T-cell (primary cell): ENCODE measurements at regions not wholly inside any gene's neighbourhood (a gene's known extent, or its start where the extent isn't known, plus 50 kb on each side); places are given as distances from the start of the nearest gene placed in this dataset.

Experiments
- ATAC-seq, 4 experiments: fragments of 200-7000 bp in 3 of 4; fragments of 150-1000 bp in 1 of 4; cut with Tn5 transposase; replicated peaks in 1 of 4; 1 replicate in 3 of 4; 2 replicates in 1 of 4; pipeline ENCODE4 v1.10.0; 2021; ENCODE audit warnings: moderate library complexity in 3 of 4, mild to moderate bottlenecking in 2 of 4, moderate number of reproducible peaks in 1 of 4
- CTCF ChIA-PET, 2 donors: fragments of 300-600 bp; sonication (Branson Sonifier 250); formaldehyde crosslinking; loops; one replicate each; lab custom pipeline; 2022; ENCODE audit warnings: antibody characterized with exemption in 2 of 2; lab: Charles Lee
- POLR2A ChIA-PET, 2 donors: fragments of 300-600 bp; sonication (Branson Sonifier 250); formaldehyde crosslinking; loops; one replicate each; lab custom pipeline; 2022; ENCODE audit warnings: antibody characterized with exemption in 2 of 2; lab: Charles Lee
- DNase-seq, 35 experiments: peaks; one replicate each; pipeline versions ENCODE4 v3.0.0 to v3.0.0-alpha.2; 2013 to 2023
- H3K27ac ChIP-seq: one replicate; pipeline ENCODE4 v1.5.1; 2013; ENCODE audit warnings: low read length
- H3K27me3 ChIP-seq, 2 experiments: replicated peaks in 1 of 2; 1 replicate in 1 of 2; 2 replicates in 1 of 2; pipeline versions ENCODE4 v1.6.1 to v1.7.0; 2013; ENCODE audit warnings: low read length in 1 of 2, mixed read lengths in 1 of 2; ENCODE audit not compliant: control insufficient read depth in 2 of 2, insufficient read depth in 2 of 2; ENCODE audit errors: extremely low read depth in 1 of 2
- H3K36me3 ChIP-seq, 2 donors: 1 replicate in 1 of 2; 2 replicates in 1 of 2; pipeline versions ENCODE4 v1.6.1 to v1.7.0; 2013; ENCODE audit warnings: low read length in 1 of 2; ENCODE audit not compliant: control insufficient read depth in 2 of 2, insufficient read depth in 1 of 2; ENCODE audit errors: extremely low read depth in 1 of 2
- H3K4me1 ChIP-seq, 2 experiments: 1 replicate in 1 of 2; 2 replicates in 1 of 2; pipeline versions ENCODE4 v1.6.1 to v1.7.0; 2013; ENCODE audit warnings: low read length in 2 of 2, mixed read lengths in 1 of 2; ENCODE audit not compliant: insufficient read depth in 2 of 2, control insufficient read depth in 1 of 2; ENCODE audit errors: extremely low read depth in 1 of 2
- H3K4me3 ChIP-seq, 2 donors: 1 replicate in 1 of 2; 2 replicates in 1 of 2; pipeline versions ENCODE4 v1.5.1 to v1.7.0; 2013; ENCODE audit warnings: mild to moderate bottlenecking in 2 of 2, low read length in 1 of 2, moderate library complexity in 1 of 2; ENCODE audit not compliant: control insufficient read depth in 1 of 2; ENCODE audit errors: extremely low read depth in 1 of 2
- H3K9me3 ChIP-seq: 2 replicates; pipeline ENCODE4 v1.7.0; 2013
- H3K27ac Mint-ChIP-seq, 2 donors: one replicate each; pipeline ENCODE4 v1.8.0; 2020 to 2021; ENCODE audit warnings: mild to moderate bottlenecking in 2 of 2, mixed read lengths in 2 of 2
- H3K27me3 Mint-ChIP-seq, 2 donors: one replicate each; pipeline ENCODE4 v1.8.0; 2021 to 2022; ENCODE audit warnings: mixed read lengths in 2 of 2
- H3K36me3 Mint-ChIP-seq: one replicate; pipeline ENCODE4 v1.8.0; 2021; ENCODE audit warnings: mixed read lengths
- H3K4me1 Mint-ChIP-seq, 3 donors: one replicate each; pipeline ENCODE4 v1.8.0; 2020 to 2022; ENCODE audit warnings: mixed read lengths in 3 of 3, mild to moderate bottlenecking in 1 of 3
- H3K4me3 Mint-ChIP-seq, 3 donors: one replicate each; pipeline ENCODE4 v1.8.0; 2020 to 2022; ENCODE audit warnings: mild to moderate bottlenecking in 3 of 3, mixed read lengths in 3 of 3, moderate library complexity in 3 of 3
- H3K9me3 Mint-ChIP-seq, 3 donors: one replicate each; pipeline ENCODE4 v1.8.0; 2020 to 2022; ENCODE audit warnings: mixed read lengths in 3 of 3
- WGBS: methylation state at CpG from one replicate; pipeline ENCODE4 v1.1.5; 2013; ENCODE audit warnings: missing lambda C conversion rate; ENCODE audit not compliant: insufficient coverage; 5-methylcytosine and 5-hydroxymethylcytosine counted together

DNA sequence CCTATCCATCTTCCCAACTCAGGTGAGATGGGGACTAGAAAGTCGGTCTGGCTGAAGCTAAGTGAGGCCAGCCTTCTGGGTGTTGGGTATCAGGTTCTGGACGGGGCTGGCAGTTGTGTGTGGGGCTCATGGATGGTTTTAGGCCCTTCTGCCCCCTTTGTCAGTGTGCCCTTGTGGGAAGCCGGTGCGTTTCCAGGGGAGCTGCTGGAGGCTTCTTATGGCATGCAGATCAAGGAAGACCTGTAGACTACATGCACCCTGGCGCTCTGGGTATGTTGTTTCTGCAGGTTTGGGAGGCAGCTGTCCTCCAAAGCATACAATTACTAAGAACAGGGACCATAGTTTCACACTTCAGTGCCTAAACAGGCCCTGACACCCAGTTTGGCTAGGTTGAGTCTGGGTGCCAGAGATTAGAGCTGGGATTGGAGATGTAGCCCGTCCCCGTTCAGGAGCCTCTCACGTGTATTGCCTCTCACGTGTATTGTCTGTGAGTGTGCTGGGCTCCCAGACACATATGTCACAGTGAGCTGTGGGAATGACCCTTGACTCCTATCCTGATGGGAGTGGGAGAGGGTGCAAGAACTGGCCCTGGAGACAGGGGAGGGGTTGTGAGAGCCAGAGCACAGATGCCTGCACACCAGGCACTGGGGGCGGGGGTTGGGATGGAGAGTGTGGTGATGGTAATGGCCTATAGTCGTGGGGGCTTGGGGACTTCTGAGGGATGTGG is 84.4 kb downstream of the SLC25A47 start:
- no peak overlapping the region for H3K4me3 Mint-ChIP-seq
- WGBS, result 93% methylated on average over 5 of the region's 11 CpGs

DNA sequence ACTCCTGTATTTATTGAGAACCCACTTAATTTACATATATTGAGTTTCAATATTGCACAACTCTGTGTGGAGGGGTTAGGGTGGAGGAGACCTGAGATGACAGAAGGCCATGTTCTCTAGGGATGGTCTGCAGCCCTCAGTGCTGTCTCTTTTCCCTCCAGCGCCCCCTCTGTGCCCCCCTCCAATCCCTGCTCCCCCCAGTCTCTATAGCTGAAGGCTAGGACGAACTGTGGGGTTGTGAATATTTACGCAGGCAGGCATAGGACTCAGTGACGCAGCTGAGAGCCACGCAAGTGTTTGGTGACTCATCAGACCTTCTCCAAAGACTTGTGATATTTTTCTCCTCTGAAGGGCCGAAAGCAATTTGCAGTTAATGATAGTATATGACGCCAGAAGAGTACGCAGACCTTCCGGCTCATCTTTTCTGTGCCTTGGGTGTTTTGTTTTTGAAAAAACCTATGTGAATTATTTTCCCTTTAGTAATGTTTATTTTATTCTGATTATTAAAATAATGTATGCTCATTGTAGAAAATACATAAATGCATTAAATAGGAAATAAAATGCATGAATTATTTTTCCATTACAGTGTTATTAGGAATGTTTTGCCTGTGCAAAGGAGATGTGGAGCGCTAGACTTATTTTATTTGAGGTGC is 85.3 kb downstream of the SLC25A47 start:
- Mint-ChIP-seq H3K27me3 (no peaks in the 10 kb centered on the region), H3K4me3 (no peak overlapping the region), H3K36me3 (peaks cover 8% of the 10 kb centered on the region), H3K9me3 (no peaks in the 10 kb centered on the region), H3K27ac (peak overlapping the region in 1 of 2 donors; percentile 61), H3K4me1 (peaks cover 36 to 44% (median 39%) of the 10 kb centered on the region in 3 donors)
- no CpG with 5 or more reads among the region's 10 CpGs for WGBS
- Histone ChIP-seq H3K4me1 (peaks cover 4 to 46% of the 10 kb centered on the region in 2 experiments), H3K4me3 (no peak overlapping the region), H3K27me3 (no peaks in the 10 kb centered on the region), H3K36me3 (no peaks in the 10 kb centered on the region), H3K27ac (peak overlapping the region; percentile 65), H3K9me3 (no peaks in the 10 kb centered on the region)
- ChIA-PET CTCF (interaction anchor here in 1 of 2 donors (0.6 kb wide), 1 partner anchor 9 kb away, joined by 3 read pairs; no protein-coding TSS in a partner anchor), POLR2A (interaction anchor here in 1 of 2 donors (0.5 kb wide), 1 partner anchor 41 kb away, joined by 4 read pairs; no protein-coding TSS in a partner anchor)
- ATAC-seq (peak in 2 of 4 experiments; percentile 34 to 42), DNase-seq (peak in 10 of 35 experiments; percentile 3 to 58 (median 8))

More for the DNA sequence above, 84.4 kb downstream of the SLC25A47 start:
- no peak for DNase-seq
- Histone ChIP-seq H3K27me3 (no peaks in the 10 kb centered on the region), H3K4me3 (no peak overlapping the region), H3K4me1 (peaks cover 4 to 46% of the 10 kb centered on the region in 2 experiments), H3K9me3 (no peaks in the 10 kb centered on the region), H3K36me3 (no peaks in the 10 kb centered on the region), H3K27ac (peak overlapping the region; percentile 65)
- POLR2A ChIA-PET, result no interaction called here
- no peaks in the 10 kb centered on the region for H3K9me3 Mint-ChIP-seq
- CTCF ChIA-PET, result interaction anchor here (0.6 to 0.9 kb wide), 2 partner anchors 245 to 921 kb away, joined by 3 to 4 read pairs; no protein-coding TSS in a partner anchor
- ATAC-seq, result no peak
- peak overlapping the region; percentile 80 to 87 for H3K27ac Mint-ChIP-seq
- no peaks in the 10 kb centered on the region for H3K27me3 Mint-ChIP-seq
- peaks cover 38 to 50% (median 39%) of the 10 kb centered on the region in 3 donors for H3K4me1 Mint-ChIP-seq
- H3K36me3 Mint-ChIP-seq, result peaks cover 8% of the 10 kb centered on the region

- Mint-ChIP-seq H3K27ac (peak overlapping the region in 1 of 2 donors; percentile 11), H3K4me3 (no peak overlapping the region), H3K27me3 (no peaks in the 10 kb centered on the region), H3K4me1 (peaks cover 35 to 40% (median 39%) of the 10 kb centered on the region in 3 donors), H3K36me3 (peaks cover 8% of the 10 kb centered on the region), H3K9me3 (no peaks in the 10 kb centered on the region)
- no peak for ATAC-seq
- H3K27me3 ChIP-seq, result no peaks in the 10 kb centered on the region
- DNase-seq, result no peak
- H3K27ac ChIP-seq, result peak overlapping the region; percentile 13
- no peaks in the 10 kb centered on the region for H3K36me3 ChIP-seq
- ChIA-PET POLR2A (interaction anchor here in 1 of 2 donors (0.5 kb wide), 1 partner anchor 41 kb away, joined by 4 read pairs; no protein-coding TSS in a partner anchor), CTCF (interaction anchor here (0.6 kb wide), 2 partner anchors 10 to 11 kb away, joined by 3 read pairs; no protein-coding TSS in a partner anchor)
- no peak overlapping the region for H3K4me3 ChIP-seq
- 80% methylated on average over 2 of the region's 6 CpGs for WGBS
- H3K9me3 ChIP-seq, result no peaks in the 10 kb centered on the region
- peaks cover 4 to 43% of the 10 kb centered on the region in 2 experiments for H3K4me1 ChIP-seq
Measured at GRCh38 chr14:100409003-100409360, 85.8 kb downstream of the SLC25A47 start.

DNA sequence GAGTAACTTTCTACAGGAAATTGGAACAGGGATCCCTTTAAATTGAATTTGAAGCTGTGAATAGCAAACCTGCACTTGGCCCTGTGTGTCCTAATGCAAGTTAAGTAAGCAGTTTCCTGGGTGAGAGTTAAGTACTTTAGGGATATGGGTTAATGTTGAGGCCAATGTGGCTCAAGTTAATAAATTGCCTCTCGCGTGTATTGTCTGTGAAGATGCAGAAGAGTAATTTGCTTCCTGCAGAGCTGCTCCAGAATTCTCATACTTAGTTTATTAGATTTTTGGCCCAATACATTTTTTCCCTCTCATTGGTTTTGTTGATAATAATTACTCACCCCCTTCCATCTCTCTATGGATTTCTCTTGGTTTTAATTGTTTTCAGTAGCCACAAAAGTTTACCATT is 86.5 kb downstream of the SLC25A47 start:
- no peaks in the 10 kb centered on the region for H3K9me3 Mint-ChIP-seq
- ChIA-PET POLR2A (no interaction called here), CTCF (no interaction called here)
- no CpG with 5 or more reads among the region's 2 CpGs for WGBS
- no peaks in the 10 kb centered on the region for H3K9me3 ChIP-seq
- H3K27me3 Mint-ChIP-seq, result no peaks in the 10 kb centered on the region
- H3K4me3 Mint-ChIP-seq, result no peak overlapping the region
- H3K4me3 ChIP-seq, result no peak overlapping the region
- no peaks in the 10 kb centered on the region for H3K36me3 ChIP-seq
- H3K27ac Mint-ChIP-seq, result no peak overlapping the region
- peaks cover 4 to 37% of the 10 kb centered on the region in 2 experiments for H3K4me1 ChIP-seq
- ATAC-seq, result no peak
- no peak overlapping the region for H3K27ac ChIP-seq
- no peaks in the 10 kb centered on the region for H3K27me3 ChIP-seq
- no peak for DNase-seq
- H3K36me3 Mint-ChIP-seq, result peaks cover 8% of the 10 kb centered on the region
- H3K4me1 Mint-ChIP-seq, result peaks cover 32 to 37% (median 34%) of the 10 kb centered on the region in 3 donors

- Histone ChIP-seq H3K9me3 (no peaks in the 10 kb centered on the region), H3K4me1 (peaks cover 4 to 34% of the 10 kb centered on the region in 2 experiments), H3K27me3 (no peaks in the 10 kb centered on the region), H3K4me3 (no peak overlapping the region), H3K36me3 (no peaks in the 10 kb centered on the region), H3K27ac (no peak overlapping the region)
- ATAC-seq (no peak), DNase-seq (no peak)
- POLR2A ChIA-PET, result no interaction called here
- CTCF ChIA-PET, result no interaction called here
- WGBS, result 100% methylated on average over 4 of the region's 8 CpGs
- Mint-ChIP-seq H3K9me3 (no peaks in the 10 kb centered on the region), H3K27ac (no peak overlapping the region), H3K27me3 (no peaks in the 10 kb centered on the region), H3K4me1 (peaks cover 29 to 32% (median 29%) of the 10 kb centered on the region in 3 donors), H3K36me3 (peaks cover 12% of the 10 kb centered on the region), H3K4me3 (no peak overlapping the region)
Measured at GRCh38 chr14:100410056-100410565, 87.0 kb downstream of the SLC25A47 start.

DNA sequence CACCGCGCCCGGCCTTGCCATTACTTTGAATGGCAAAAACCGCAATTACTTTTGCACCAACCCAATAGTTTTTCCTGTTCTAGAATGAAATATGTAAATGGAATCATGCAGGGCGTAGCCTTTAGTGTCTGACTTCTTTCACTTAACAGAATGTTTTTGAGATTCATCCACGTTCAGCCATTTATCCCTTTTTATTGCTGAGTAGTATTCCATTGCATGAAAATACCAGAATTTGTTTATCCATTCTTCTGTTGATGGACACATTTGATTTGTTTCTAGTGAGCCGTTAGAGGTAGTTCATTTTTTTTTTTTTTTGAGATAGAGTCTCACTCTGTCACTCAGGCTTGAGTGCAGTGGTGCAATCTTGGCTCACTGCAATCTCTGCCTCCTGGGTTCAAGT is 90.6 kb downstream of the SLC25A47 start:
- DNase-seq (no peak), ATAC-seq (no peak)
- Mint-ChIP-seq H3K9me3 (no peaks in the 10 kb centered on the region), H3K27me3 (no peaks in the 10 kb centered on the region), H3K36me3 (peaks cover 12% of the 10 kb centered on the region), H3K4me1 (peaks cover 0 to 2% (median 2%) of the 10 kb centered on the region in 3 donors), H3K27ac (no peak overlapping the region), H3K4me3 (no peak overlapping the region)
- Histone ChIP-seq H3K27ac (no peak overlapping the region), H3K4me1 (peaks cover 0 to 4% of the 10 kb centered on the region in 2 experiments), H3K9me3 (no peaks in the 10 kb centered on the region), H3K27me3 (no peaks in the 10 kb centered on the region), H3K36me3 (no peaks in the 10 kb centered on the region), H3K4me3 (no peak overlapping the region)
- WGBS, result no CpG with 5 or more reads among the region's 7 CpGs
- ChIA-PET POLR2A (no interaction called here), CTCF (no interaction called here)
